HG03066 (cell line): ENCODE measurements at regions not wholly inside any gene's neighbourhood (a gene's known extent, or its start where the extent isn't known, plus 50 kb on each side); places are given as distances from the start of the nearest gene placed in this dataset.

ENCODE experiments used
- ATAC-seq: cut with Tn5 transposase; IDR thresholded peaks from one replicate; pipeline ENCODE4 v1.9.1; 2021; ENCODE audit warnings: low read depth; ENCODE audit not compliant: unreplicated experiment

- ATAC-seq, result no peak
Measured at GRCh38 chr5:121175986-121176385, 675.7 kb upstream of the FTMT start.

- no peak for ATAC-seq
Measured at GRCh38 chr5:121182788-121183490, 668.7 kb upstream of the FTMT start.

DNA sequence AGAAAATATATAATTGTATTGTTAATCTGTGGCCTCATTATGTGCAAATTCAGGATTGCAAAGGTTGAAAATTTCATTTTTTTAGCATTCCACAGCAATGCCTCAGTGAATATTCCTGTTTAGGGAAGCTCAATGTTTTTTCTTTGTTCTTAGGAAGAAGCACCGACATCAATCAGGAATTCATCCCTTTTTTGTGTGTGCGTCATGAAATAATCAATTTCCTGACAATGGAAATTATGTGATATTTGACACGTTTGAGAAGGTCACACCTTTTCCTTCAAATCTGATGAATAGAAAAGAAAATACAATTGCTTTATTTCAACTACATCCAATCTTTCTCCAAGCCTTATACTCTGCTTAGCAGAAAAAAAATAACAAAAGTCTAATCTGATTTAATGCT, 662.8 kb upstream of the FTMT start:
- no peak for ATAC-seq

DNA sequence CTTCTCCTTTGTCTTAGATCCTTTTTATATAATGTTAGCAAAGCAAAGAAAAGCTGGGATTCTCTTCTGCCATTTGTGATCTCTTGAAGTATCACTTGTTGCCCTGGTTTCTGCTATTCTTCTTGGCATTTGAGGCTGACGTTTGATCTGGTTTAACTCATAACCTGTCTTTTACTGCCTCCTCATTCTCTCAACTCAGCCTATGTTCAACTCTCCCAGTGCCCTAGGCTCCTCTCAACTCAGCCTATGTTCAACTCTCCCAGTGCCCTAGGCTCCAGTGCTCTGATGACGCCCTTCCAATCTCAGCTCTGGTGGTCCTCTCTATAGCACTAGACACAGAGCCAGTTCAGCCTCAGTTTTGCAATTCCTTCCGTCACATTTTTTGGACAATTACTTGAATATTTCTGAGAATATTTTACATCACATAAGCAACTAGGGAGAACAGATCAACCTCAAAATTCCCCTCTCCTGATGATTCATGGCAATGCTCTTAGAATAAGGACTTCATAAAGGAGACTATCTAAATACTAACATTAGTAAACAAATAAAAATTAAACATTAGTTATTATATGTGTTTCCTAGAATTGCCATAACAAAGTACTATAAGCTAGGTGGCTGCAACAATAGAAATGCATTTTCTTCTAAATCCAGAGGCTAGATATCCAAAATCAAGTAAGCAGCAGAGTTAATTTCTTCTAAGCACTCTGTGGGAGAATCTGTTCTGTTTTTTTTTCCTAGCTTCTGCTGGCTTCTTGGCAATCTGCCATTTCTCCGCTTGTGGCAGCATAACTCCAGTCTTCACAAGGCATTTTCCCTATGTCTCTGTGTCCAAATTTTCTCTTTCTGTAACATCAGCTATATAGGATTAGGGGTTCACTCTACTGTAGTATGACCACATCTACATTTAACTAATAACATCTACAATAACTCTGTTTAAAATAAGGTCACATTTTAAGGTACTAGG, 662.1 kb upstream of the FTMT start:
- ATAC-seq, result no peak

GRCh38 chr5:121199216-121199999, 652.3 kb upstream of the FTMT start:
- no peak for ATAC-seq

DNA sequence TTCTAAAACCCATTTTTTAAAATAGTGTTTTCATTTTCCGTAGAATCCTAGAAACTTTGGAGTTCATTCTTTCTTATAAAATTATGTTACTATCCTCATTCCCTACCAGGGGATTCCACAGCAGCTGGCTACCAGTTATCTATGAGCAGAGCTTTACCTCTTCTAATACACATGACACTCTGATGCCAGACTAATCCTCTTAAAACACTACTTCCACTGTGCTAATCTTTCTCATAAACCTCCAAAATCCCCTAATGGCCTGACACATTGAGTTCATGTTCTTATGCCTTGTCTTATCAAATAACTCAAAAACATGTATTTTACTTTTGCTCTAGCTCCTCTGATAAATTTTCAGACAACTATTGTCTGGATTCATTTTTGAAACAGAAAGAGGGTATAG, 633.6 kb upstream of the FTMT start:
- ATAC-seq, result no peak

DNA sequence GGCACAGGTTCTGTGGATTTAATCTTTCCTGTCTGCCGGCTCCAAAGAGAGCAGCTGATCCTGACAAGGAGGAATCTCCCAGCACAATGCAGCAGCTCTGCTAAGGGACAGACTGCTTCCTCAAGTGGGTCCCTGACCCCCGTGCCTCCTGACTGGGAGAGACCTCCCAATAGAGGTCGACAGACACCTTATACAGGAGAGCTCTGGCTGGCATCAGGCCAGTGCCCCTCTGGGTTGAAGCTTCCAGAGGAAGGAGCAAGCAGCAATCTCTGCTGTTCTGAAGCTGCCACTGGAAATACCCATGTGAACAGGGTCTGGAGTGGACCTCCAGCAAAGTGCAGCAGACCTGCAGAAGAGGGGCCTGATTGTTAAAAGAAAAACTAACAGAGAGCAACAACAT, 630.2 kb upstream of the FTMT start:
- ATAC-seq, result no peak

GRCh38 chr5:121226765-121227164, 624.9 kb upstream of the FTMT start:
- ATAC-seq, result no peak

DNA sequence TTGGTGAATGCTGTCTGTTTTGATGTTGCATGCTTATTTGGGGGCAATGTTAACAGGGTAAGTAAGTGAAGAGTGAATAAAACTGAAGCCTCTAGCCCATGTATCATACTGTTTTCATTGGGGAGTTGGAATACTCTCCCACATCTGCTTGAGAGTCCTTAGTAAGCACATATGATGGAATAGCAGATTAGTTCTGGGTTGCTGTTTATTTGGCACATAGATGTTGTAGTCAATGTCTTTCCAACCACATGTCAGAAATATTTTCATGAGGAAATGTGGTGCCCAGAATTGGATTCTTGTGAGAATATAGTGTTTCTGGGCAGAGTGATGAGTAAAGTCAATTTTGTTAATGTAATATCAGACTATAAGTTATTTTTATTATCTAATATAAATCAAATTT, 611.7 kb upstream of the FTMT start:
- ATAC-seq, result no peak

DNA sequence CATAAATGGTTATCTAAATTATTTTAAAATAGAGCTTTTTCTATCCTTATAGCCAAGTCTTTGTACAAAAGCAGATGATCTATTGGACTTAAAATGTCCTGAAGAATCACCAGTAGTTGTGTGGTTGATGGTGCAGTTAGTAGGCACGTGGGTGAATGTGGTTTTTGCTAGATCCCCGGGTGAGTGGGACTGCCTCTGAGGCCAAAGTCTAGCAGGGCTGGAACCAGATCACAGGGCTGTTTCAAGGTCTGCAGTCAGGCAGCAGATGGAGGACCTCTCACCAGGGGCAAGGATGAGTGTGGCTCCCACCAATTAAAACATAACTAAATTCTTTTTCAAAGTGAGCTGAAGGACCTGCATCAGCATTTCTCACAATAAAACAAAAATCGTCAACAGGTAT, 604.7 kb upstream of the FTMT start:
- no peak for ATAC-seq

DNA sequence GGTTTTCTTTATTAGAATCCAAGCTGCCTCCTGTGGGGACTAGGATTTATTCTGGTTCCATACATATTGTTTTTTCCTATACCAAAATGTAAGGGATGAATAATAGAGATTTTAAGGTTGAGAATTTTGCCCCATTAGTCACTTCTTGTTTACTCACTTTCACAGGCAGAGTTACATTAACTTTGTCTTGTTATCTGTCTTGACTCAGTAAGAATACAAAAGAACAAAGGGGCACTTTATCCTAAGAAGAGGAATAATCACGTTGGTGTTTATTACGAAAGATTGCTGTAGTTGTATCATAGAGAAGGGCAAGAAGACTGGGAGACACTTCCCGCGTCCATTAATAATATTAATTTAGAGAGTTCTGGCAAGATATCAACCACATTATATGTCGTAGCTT, 599.7 kb upstream of the FTMT start:
- ATAC-seq, result no peak

DNA sequence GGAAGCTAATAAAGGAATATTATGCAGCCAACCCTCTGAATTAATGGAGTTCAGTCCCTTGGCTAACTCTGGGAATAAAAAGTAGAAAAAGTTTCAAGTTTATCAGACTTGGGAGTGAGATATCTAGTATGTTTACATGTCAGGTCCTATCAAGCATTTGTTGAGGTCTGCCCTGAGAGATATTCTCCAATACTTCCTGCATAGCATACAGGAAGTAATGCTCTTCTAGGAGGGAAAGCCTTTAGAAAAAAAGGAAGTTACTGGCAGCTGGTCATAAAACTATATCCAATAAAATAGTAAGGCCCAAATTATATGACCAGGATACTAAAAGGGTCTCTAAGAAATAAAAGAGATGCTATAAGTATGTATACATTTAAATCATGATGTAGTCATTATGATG, 594.1 kb upstream of the FTMT start:
- no peak for ATAC-seq

- ATAC-seq, result no peak
Measured at GRCh38 chr5:121263456-121263855, 588.2 kb upstream of the FTMT start.

GRCh38 chr5:121264605-121265004, 587.1 kb upstream of the FTMT start:
- ATAC-seq, result no peak

- ATAC-seq, result no peak
Measured at GRCh38 chr5:121271546-121271945, 580.1 kb upstream of the FTMT start.

GRCh38 chr5:121273833-121274433, 577.7 kb upstream of the FTMT start:
- no peak for ATAC-seq

DNA sequence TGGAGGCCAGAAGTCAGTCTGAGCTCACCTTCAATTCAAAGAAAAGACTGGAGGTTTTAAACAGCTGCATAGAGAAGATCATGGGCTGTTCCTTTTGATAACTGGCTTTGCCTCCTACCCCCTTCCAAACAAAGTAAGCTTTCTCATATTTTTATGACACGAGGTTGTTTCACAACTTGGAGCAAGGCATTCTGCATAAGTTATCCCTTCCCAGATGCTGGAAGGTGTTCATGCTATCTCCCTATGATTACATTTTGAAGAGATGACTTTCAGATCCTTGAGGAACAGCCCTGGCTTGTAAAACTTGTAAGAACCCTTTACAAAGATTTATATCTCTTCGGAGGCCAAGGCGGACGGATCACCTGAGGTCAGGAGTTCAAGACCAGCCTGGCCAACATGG, 571.9 kb upstream of the FTMT start:
- ATAC-seq, result no peak

DNA sequence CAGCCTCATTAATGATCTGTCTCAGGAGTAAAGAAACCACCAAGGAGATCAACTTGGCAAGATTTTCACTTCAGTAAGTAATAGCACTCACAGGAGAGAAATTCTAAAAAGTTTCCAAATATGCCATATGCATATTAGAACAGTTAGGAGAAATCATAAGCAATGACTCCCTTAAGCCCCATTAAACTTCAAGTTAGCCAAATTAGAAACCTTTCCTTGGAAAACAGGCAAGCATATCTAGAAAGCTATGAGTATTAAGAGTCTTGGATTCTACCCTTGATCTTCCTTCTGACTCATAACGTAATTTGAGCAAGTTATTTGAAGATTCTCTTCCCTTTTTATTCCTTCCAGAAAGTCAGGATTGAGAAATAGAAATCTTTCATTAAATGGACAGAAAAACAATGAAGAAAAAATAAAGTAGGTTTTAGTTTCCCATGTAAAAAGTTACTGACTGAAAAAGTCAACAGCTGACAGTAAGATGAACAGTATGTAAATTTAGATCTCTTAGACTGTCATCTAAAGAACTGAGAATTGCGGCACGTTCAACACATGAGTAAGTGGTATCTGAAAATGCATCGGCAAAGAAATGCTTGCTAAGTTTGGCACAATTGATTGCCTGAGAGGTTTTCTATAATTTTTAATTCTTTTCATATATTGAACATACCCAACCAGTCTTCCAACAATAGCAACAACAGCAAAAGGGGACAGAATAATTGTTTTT, 565.7 kb upstream of the FTMT start:
- no peak for ATAC-seq

GRCh38 chr5:121288781-121289180, 562.9 kb upstream of the FTMT start:
- no peak for ATAC-seq

GRCh38 chr5:121292664-121293063, 559.0 kb upstream of the FTMT start:
- no peak for ATAC-seq
